ENCODE measurements at regions not wholly inside any gene's neighbourhood (a gene's known extent, or its start where the extent isn't known, plus 50 kb on each side); places are given as distances from the start of the nearest gene placed in this dataset.

- DNase-seq (ENCODE audit: extremely low read depth, insufficient read length) = no peak
- Histone ChIP-seq H3K36me3 (ENCODE audit: control insufficient read depth, insufficient read depth, low read length) (no peaks in the 10 kb centered on the region), H3K27me3 (replicated peaks; ENCODE audit: control insufficient read depth, insufficient read depth, low read length) (no peaks in the 10 kb centered on the region), H3K4me3 (replicated peaks; ENCODE audit: low read depth, low read length) (no peak overlapping the region)
- TF ChIP-seq CTCF (IDR thresholded peaks at IDR 0.05; ENCODE audit: insufficient read depth, low read length, poor library complexity, severe bottlenecking) = no peak
Measured at GRCh38 chr12:25424211-25424731, 128.8 kb downstream of the LMNTD1 start.

- no peak for TF ChIP-seq CTCF (IDR thresholded peaks at IDR 0.05; ENCODE audit: insufficient read depth, low read length, poor library complexity, severe bottlenecking)
- no peaks in the 10 kb centered on the region for H3K27me3 ChIP-seq (replicated peaks; ENCODE audit: control insufficient read depth, insufficient read depth, low read length)
- no peak for DNase-seq (ENCODE audit: extremely low read depth, insufficient read length)
- H3K36me3 ChIP-seq (ENCODE audit: control insufficient read depth, insufficient read depth, low read length) = no peaks in the 10 kb centered on the region
- H3K4me3 ChIP-seq (replicated peaks; ENCODE audit: low read depth, low read length) = no peak overlapping the region
Measured at GRCh38 chr12:25423355-25424050, 129.6 kb downstream of the LMNTD1 start.

- no peak for TF ChIP-seq CTCF (IDR thresholded peaks at IDR 0.05; ENCODE audit: insufficient read depth, low read length, poor library complexity, severe bottlenecking)
- Histone ChIP-seq H3K36me3 (ENCODE audit: control insufficient read depth, insufficient read depth, low read length) (no peaks in the 10 kb centered on the region), H3K27me3 (replicated peaks; ENCODE audit: control insufficient read depth, insufficient read depth, low read length) (no peaks in the 10 kb centered on the region), H3K4me3 (replicated peaks; ENCODE audit: low read depth, low read length) (no peak overlapping the region)
- DNase-seq (ENCODE audit: extremely low read depth, insufficient read length) = no peak
Measured at GRCh38 chr12:25422241-25422640, 130.8 kb downstream of the LMNTD1 start.

GRCh38 chr12:25421651-25422167, 131.4 kb downstream of the LMNTD1 start:
- Histone ChIP-seq H3K36me3 (ENCODE audit: control insufficient read depth, insufficient read depth, low read length) (no peaks in the 10 kb centered on the region), H3K4me3 (replicated peaks; ENCODE audit: low read depth, low read length) (no peak overlapping the region), H3K27me3 (replicated peaks; ENCODE audit: control insufficient read depth, insufficient read depth, low read length) (no peaks in the 10 kb centered on the region)
- DNase-seq (ENCODE audit: extremely low read depth, insufficient read length) = no peak
- no peak for TF ChIP-seq CTCF (IDR thresholded peaks at IDR 0.05; ENCODE audit: insufficient read depth, low read length, poor library complexity, severe bottlenecking)

GRCh38 chr12:25420116-25420515, 133.0 kb downstream of the LMNTD1 start:
- no peak for TF ChIP-seq CTCF (IDR thresholded peaks at IDR 0.05; ENCODE audit: insufficient read depth, low read length, poor library complexity, severe bottlenecking)

More at GRCh38 chr12:25420116-25420515, 133.0 kb downstream of the LMNTD1 start:
- Histone ChIP-seq H3K27me3 (replicated peaks; ENCODE audit: control insufficient read depth, insufficient read depth, low read length) (no peaks in the 10 kb centered on the region), H3K36me3 (ENCODE audit: control insufficient read depth, insufficient read depth, low read length) (no peaks in the 10 kb centered on the region), H3K4me3 (replicated peaks; ENCODE audit: low read depth, low read length) (no peak overlapping the region)
- no peak for DNase-seq (ENCODE audit: extremely low read depth, insufficient read length)
